ENCODE measurements at regions not wholly inside any gene's neighbourhood (a gene's known extent, or its start where the extent isn't known, plus 50 kb on each side); places are given as distances from the start of the nearest gene placed in this dataset.

DNA sequence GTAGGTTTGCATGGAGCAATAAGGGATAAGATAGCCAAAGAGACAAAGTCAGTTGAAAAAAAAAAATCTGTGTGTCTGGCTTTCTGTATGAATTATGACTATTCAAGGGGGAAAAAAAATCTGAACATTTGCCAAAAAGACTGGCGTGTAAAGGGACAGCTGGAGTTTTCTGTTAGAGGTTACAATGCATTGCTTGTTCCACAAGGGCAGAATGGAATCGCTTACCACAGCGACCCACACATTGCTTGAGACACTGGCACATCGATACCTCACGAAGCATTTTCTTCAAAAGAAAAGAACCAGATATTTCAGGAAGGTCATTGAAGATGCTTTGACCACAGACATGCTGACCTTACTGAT lies 327.8 kb downstream of the TMEM167A start:
- TF ChIP-seq CTCF (IDR thresholded peaks at IDR 0.05; ENCODE audit: low read depth, low read length, missing control alignments): no peak
- no peak overlapping the region for H3K4me3 ChIP-seq (ENCODE audit: low read depth, low read length)
- DNase-seq (ENCODE audit: low read depth): no peak

- H3K4me3 ChIP-seq (ENCODE audit: low read depth, low read length): no peak overlapping the region
- TF ChIP-seq CTCF (IDR thresholded peaks at IDR 0.05; ENCODE audit: low read depth, low read length, missing control alignments): no peak
- no peak for DNase-seq (ENCODE audit: low read depth)
These were observed 328.3 kb downstream of the TMEM167A start for GRCh38 chr5:82748688-82749460.

DNA sequence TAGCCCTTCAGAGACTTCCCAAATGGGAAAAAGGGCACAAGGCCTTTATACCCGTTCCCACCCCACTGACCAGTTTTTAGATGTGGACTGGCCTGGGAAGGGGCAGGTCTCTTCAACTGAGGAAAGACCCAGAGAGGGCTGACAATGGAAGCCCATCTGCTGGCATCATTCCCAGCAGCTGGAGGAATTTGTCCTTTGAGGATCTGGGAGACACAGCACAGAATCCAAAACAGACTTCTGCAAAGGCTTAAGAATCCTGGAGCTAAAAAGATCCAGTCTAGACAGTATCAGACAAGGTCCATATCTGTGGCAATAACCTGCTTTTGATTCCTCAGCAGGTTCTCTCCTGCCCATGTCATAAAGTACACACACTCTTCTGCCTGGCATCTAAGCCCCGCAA lies 329.2 kb downstream of the TMEM167A start:
- DNase-seq (ENCODE audit: low read depth): no peak
- no peak overlapping the region for H3K4me3 ChIP-seq (ENCODE audit: low read depth, low read length)
- TF ChIP-seq CTCF (IDR thresholded peaks at IDR 0.05; ENCODE audit: low read depth, low read length, missing control alignments): no peak

- no peak overlapping the region for H3K4me3 ChIP-seq (ENCODE audit: low read depth, low read length)
- no peak for TF ChIP-seq CTCF (IDR thresholded peaks at IDR 0.05; ENCODE audit: low read depth, low read length, missing control alignments)
- no peak for DNase-seq (ENCODE audit: low read depth)
These were observed 332.2 kb downstream of the TMEM167A start for GRCh38 chr5:82745016-82745415.

- TF ChIP-seq CTCF (IDR thresholded peaks at IDR 0.05; ENCODE audit: low read depth, low read length, missing control alignments): no peak
- no peak for DNase-seq (ENCODE audit: low read depth)
- H3K4me3 ChIP-seq (ENCODE audit: low read depth, low read length): no peak overlapping the region
These were observed 338.4 kb downstream of the TMEM167A start for GRCh38 chr5:82738681-82739269.

GRCh38 chr5:82735160-82735789 lies 341.9 kb downstream of the TMEM167A start:
- no peak for DNase-seq (ENCODE audit: low read depth)
- H3K4me3 ChIP-seq (ENCODE audit: low read depth, low read length): no peak overlapping the region
- no peak for TF ChIP-seq CTCF (IDR thresholded peaks at IDR 0.05; ENCODE audit: low read depth, low read length, missing control alignments)

All from GM12864 (cell line).